Mesendoderm (in vitro differentiated cells): ENCODE measurements at regions not wholly inside any gene's neighbourhood (a gene's known extent, or its start where the extent isn't known, plus 50 kb on each side); places are given as distances from the start of the nearest gene placed in this dataset.

Source experiments
- DNase-seq: peaks from one replicate; pipeline ENCODE4 v3.0.0; 2013
- H2AK5ac ChIP-seq: 2 replicates; pipeline ENCODE4 v1.6.1; 2013; ENCODE audit warnings: low read length, inconsistent platforms
- H2BK120ac ChIP-seq: 2 replicates; pipeline ENCODE4 v1.6.1; 2013; ENCODE audit warnings: low read depth, mild to moderate bottlenecking, low read length, moderate library complexity, mixed read lengths
- H2BK15ac ChIP-seq: replicated peaks from 2 replicates; pipeline ENCODE4 v1.6.1; 2013; ENCODE audit warnings: low read depth, mild to moderate bottlenecking, moderate library complexity
- H2BK5ac ChIP-seq: 2 replicates; pipeline ENCODE4 v1.6.1; 2013; ENCODE audit warnings: low read length, inconsistent platforms
- H3K18ac ChIP-seq: 2 replicates; pipeline ENCODE4 v1.6.1; 2013; ENCODE audit warnings: mild to moderate bottlenecking, low read length, mixed read lengths
- H3K23ac ChIP-seq: one replicate; pipeline ENCODE4 v1.6.1; 2013; ENCODE audit warnings: low read length
- H3K27ac ChIP-seq: 2 replicates; pipeline ENCODE4 v1.5.1; 2013; ENCODE audit warnings: low read depth, mild to moderate bottlenecking, inconsistent platforms, low read length, moderate library complexity
- H3K27me3 ChIP-seq: 2 replicates; pipeline ENCODE4 v1.6.1; 2013; ENCODE audit warnings: low read length, control low read depth, mild to moderate bottlenecking, inconsistent platforms; ENCODE audit not compliant: insufficient read depth, poor library complexity
- H3K36me3 ChIP-seq: 2 replicates; pipeline ENCODE4 v1.6.1; 2013; ENCODE audit warnings: low read length, inconsistent platforms; ENCODE audit not compliant: control insufficient read depth, insufficient read depth
- H3K4ac ChIP-seq: one replicate; pipeline ENCODE4 v1.6.1; 2013; ENCODE audit warnings: low read depth, mild to moderate bottlenecking, low read length, moderate library complexity
- H3K4me1 ChIP-seq: 2 replicates; pipeline ENCODE4 v1.6.1; 2013; ENCODE audit warnings: low read depth, low read length, inconsistent platforms; ENCODE audit not compliant: control insufficient read depth
- H3K4me2 ChIP-seq: 2 replicates; pipeline ENCODE4 v1.6.1; 2013; ENCODE audit warnings: low read length
- H3K4me3 ChIP-seq: 2 replicates; pipeline ENCODE4 v1.5.1; 2013; ENCODE audit warnings: mild to moderate bottlenecking, low read length
- H3K56ac ChIP-seq: one replicate; pipeline ENCODE4 v1.6.1; 2013; ENCODE audit warnings: low read length
- H3K79me1 ChIP-seq: 2 replicates; pipeline ENCODE4 v1.6.1; 2013; ENCODE audit warnings: low read length, inconsistent platforms
- H3K79me2 ChIP-seq: 2 replicates; pipeline ENCODE4 v1.6.1; 2013; ENCODE audit warnings: mild to moderate bottlenecking, low read length; ENCODE audit not compliant: control insufficient read depth, insufficient read depth
- H3K9ac ChIP-seq: 2 replicates; pipeline ENCODE4 v1.6.1; 2013; ENCODE audit warnings: low read length, inconsistent platforms
- H4K5ac ChIP-seq: one replicate; pipeline ENCODE4 v1.6.1; 2013; ENCODE audit warnings: low read length
- H4K8ac ChIP-seq: one replicate; pipeline ENCODE4 v1.6.1; 2013; ENCODE audit warnings: low read depth, mild to moderate bottlenecking, control low read depth, low read length, moderate library complexity
- WGBS: extraction: QIAGEN DNeasy Blood & Tissue Kit; methylation state at CpG from one replicate; pipeline ENCODE4 v1.1.7; 2013; ENCODE audit warnings: low lambda C conversion rate, missing lambda C conversion rate; ENCODE audit not compliant: insufficient coverage; ENCODE audit errors: extremely low coverage; 5-methylcytosine and 5-hydroxymethylcytosine counted together

DNA sequence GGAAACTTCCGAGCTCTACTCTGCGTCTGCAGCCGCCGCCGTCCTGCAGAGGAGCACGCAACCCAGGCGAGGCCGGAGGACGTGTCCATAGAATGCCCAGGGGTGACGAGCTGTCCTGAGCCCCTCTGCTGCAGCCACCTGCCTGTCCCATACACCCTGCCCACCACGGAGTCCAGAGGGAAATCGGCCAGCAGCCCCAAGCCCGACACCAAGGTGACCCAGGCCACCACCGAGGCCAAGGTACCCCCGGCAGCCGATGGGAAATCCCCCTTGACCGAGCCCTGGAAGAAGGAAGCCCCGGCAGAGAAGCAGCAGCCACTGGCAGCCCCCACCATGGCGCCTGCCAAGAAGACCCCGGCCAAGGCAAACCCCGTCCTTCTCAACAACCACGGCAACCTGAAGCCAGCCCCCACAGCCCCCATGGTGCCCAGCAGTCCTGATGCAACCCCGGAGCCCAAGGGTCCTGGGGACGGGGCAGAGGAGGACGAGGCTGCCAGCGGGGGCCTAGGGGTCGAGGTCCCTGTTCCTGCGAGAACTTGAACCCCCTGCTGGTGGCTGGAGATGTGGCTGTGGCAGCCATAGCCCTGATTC lies 128.7 kb upstream of the C14orf180 start:
- no peak overlapping the region for H3K56ac ChIP-seq
- H3K27ac ChIP-seq: no peak overlapping the region
- WGBS: no CpG with 5 or more reads among the region's 28 CpGs
- H2AK5ac ChIP-seq: no peak overlapping the region
- no peaks in the 10 kb centered on the region for H3K79me2 ChIP-seq
- no peak overlapping the region for H4K5ac ChIP-seq
- H3K4ac ChIP-seq: no peak overlapping the region
- H4K8ac ChIP-seq: no peak overlapping the region
- no peaks in the 10 kb centered on the region for H3K27me3 ChIP-seq
- H3K4me1 ChIP-seq: no peaks in the 10 kb centered on the region
- no peak overlapping the region for H3K4me3 ChIP-seq
- no peaks in the 10 kb centered on the region for H3K36me3 ChIP-seq
- H3K18ac ChIP-seq: no peak overlapping the region
- H2BK120ac ChIP-seq: no peak overlapping the region
- H3K4me2 ChIP-seq: no peak overlapping the region
- no peak overlapping the region for H3K9ac ChIP-seq
- DNase-seq: no peak
- no peak overlapping the region for H2BK15ac ChIP-seq
- no peak overlapping the region for H2BK5ac ChIP-seq
- no peak overlapping the region for H3K23ac ChIP-seq
- no peaks in the 10 kb centered on the region for H3K79me1 ChIP-seq

DNA sequence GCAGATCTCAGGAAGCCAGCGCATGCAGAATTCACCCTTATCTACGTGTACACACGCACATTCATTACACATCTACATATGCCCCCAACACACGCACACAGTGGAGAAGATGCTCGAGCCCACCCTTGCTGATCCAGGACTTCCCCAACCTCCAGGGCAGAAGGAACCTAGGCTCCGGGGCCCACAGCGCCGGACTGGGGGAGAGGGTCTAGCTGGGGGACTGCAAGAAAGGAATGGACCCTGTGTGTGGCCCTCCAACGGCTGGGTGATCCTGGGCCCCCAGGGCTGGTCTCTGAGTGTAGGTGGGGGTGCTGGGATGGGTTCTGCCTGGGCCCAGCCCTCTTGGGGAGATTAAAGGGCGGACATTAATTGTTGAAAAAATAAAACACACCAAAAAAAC lies 128.1 kb upstream of the C14orf180 start:
- no peaks in the 10 kb centered on the region for H3K79me1 ChIP-seq
- H3K18ac ChIP-seq: no peak overlapping the region
- no CpG with 5 or more reads among the region's 10 CpGs for WGBS
- H3K4ac ChIP-seq: no peak overlapping the region
- H2BK5ac ChIP-seq: no peak overlapping the region
- no peaks in the 10 kb centered on the region for H3K4me1 ChIP-seq
- no peak overlapping the region for H3K4me2 ChIP-seq
- no peak overlapping the region for H4K5ac ChIP-seq
- H3K79me2 ChIP-seq: no peaks in the 10 kb centered on the region
- H3K56ac ChIP-seq: no peak overlapping the region
- H2AK5ac ChIP-seq: no peak overlapping the region
- H3K23ac ChIP-seq: no peak overlapping the region
- no peak overlapping the region for H4K8ac ChIP-seq
- no peaks in the 10 kb centered on the region for H3K36me3 ChIP-seq
- H2BK120ac ChIP-seq: no peak overlapping the region
- no peaks in the 10 kb centered on the region for H3K27me3 ChIP-seq
- DNase-seq: no peak
- no peak overlapping the region for H3K9ac ChIP-seq
- no peak overlapping the region for H3K27ac ChIP-seq
- H2BK15ac ChIP-seq: no peak overlapping the region
- no peak overlapping the region for H3K4me3 ChIP-seq

DNA sequence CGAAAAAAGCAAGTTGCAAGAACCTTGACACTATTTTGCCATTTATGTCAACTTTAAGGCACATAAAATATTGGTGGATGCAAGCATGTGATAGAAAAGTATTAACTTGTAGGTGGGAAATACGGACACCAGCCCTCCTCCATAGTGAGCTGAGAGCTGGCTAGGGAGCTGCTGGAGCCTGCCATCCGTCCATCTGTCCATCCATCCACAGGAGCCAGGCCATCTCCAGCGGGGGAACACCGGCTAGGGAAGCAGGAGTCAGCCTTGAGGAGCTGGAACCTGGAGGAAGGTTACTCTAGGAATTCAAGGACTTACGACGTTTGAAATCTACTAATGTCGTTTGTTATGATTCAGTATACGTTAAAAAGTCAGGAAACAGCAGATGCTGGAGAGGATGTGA lies 120.7 kb upstream of the C14orf180 start:
- no peak overlapping the region for H2BK120ac ChIP-seq
- no peak overlapping the region for H3K9ac ChIP-seq
- H3K4me1 ChIP-seq: no peaks in the 10 kb centered on the region
- no peak overlapping the region for H4K8ac ChIP-seq
- no peak overlapping the region for H4K5ac ChIP-seq
- no peak overlapping the region for H3K4ac ChIP-seq
- no CpG with 5 or more reads among the region's 9 CpGs for WGBS
- H3K27ac ChIP-seq: no peak overlapping the region
- H3K23ac ChIP-seq: no peak overlapping the region
- no peaks in the 10 kb centered on the region for H3K36me3 ChIP-seq
- H3K4me2 ChIP-seq: no peak overlapping the region
- H3K4me3 ChIP-seq: no peak overlapping the region
- no peaks in the 10 kb centered on the region for H3K79me2 ChIP-seq
- no peaks in the 10 kb centered on the region for H3K79me1 ChIP-seq
- H3K27me3 ChIP-seq: peaks cover 11% of the 10 kb centered on the region
- H2AK5ac ChIP-seq: no peak overlapping the region
- no peak for DNase-seq
- no peak overlapping the region for H2BK15ac ChIP-seq
- H3K18ac ChIP-seq: no peak overlapping the region
- H2BK5ac ChIP-seq: no peak overlapping the region
- no peak overlapping the region for H3K56ac ChIP-seq

DNA sequence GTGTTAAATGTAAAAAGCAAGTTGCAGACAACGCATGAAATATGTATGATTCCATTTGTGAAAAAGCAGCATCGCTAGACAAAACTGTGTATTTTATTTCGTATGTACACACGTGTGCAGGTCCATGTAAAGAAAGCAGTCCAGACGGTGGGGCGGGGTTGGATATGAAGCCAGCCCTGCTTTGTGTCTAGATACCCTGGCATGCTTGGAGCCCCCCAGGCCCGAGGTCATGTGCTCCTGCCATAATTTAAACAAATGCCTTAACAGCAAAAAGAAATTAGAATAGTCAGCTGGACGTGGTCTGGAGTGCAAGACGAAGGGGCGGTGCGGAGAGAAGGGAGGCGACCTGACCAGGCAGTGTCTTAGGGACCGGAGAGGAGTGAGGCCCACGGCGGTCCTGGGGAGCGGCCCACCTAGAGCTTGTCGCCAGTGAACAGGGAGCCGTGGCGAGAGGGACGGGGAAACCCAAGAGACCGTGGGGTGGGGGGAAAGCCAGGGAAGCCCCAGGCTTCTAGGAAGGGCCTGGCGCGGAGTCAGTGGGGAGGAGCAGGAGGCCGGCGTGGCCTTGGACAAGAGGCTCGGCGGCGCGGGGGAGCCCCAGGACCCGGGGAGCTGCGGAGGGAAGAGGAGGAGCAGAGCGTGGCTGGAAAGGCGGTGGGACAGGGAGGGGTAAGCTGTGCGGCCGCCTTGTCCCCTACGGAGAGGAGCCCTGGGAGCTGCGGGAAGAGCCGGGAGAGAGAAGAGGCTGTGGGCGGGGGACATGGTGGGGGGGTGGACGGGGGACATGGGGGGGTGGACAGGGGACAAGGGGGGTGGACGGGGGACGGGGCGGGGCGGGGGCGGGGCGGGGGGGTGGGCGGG lies 118.5 kb upstream of the C14orf180 start:
- peak; percentile 24 for DNase-seq
- peak overlapping the region; percentile 67 for H3K56ac ChIP-seq
- H2AK5ac ChIP-seq: no peak overlapping the region
- H3K79me2 ChIP-seq: no peaks in the 10 kb centered on the region
- H3K79me1 ChIP-seq: no peaks in the 10 kb centered on the region
- peaks cover 11% of the 10 kb centered on the region for H3K27me3 ChIP-seq
- H3K27ac ChIP-seq: no peak overlapping the region
- H3K36me3 ChIP-seq: no peaks in the 10 kb centered on the region
- H3K4me1 ChIP-seq: no peaks in the 10 kb centered on the region
- peak overlapping the region; percentile 48 for H3K9ac ChIP-seq
- no peak overlapping the region for H2BK5ac ChIP-seq
- H3K4me3 ChIP-seq: no peak overlapping the region
- H3K18ac ChIP-seq: no peak overlapping the region
- H4K5ac ChIP-seq: no peak overlapping the region
- peak overlapping the region; percentile 20 for H3K4me2 ChIP-seq
- H2BK120ac ChIP-seq: no peak overlapping the region
- H4K8ac ChIP-seq: no peak overlapping the region
- H3K4ac ChIP-seq: no peak overlapping the region
- H3K23ac ChIP-seq: no peak overlapping the region
- no CpG with 5 or more reads among the region's 47 CpGs for WGBS
- H2BK15ac ChIP-seq: no peak overlapping the region

DNA sequence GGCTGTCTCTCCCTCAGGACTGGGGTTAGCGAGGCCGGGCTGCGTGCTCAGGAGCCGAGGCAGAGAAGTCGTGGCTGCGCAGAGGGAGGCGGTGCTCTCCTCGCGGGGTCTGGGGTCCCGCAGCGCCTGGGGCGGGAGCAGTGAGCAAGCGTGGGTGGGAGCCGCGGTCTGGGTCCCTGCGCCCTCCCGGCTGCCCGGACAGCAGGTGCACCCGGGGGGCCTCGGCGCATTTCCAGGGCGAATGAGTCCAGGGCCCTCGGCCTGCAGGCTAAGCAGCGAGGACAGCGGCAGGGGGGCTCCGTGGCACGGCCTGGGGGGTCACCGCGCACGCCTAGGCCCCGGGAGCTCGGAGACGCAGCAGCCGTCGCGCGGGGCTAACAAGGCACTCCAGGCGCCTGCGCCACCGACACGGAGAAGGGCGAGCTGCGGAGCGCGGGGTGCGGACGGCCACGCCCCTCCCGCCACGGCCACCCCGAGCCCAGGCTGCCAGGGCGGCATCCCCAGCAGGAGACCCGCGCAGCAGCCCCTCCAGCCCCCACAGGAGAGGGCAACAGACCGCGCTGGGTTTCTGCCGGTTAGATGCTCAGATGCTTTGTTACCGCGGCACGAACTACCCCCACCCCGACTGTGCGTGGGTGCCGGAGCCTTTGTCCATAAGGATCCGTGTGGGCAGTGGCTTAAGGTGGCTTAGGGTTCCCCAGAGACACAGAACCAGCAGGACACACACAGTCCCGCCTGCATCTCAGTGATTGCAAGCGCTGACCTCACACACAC lies 117.7 kb upstream of the C14orf180 start:
- Histone ChIP-seq H3K18ac (no peak overlapping the region), H2BK15ac (no peak overlapping the region), H3K79me2 (no peaks in the 10 kb centered on the region), H3K79me1 (no peaks in the 10 kb centered on the region), H2BK120ac (no peak overlapping the region), H3K27me3 (peaks cover 11% of the 10 kb centered on the region), H3K23ac (no peak overlapping the region), H3K4me2 (peak overlapping the region; percentile 26), H2AK5ac (no peak overlapping the region), H3K36me3 (no peaks in the 10 kb centered on the region), H3K4me3 (no peak overlapping the region), H3K56ac (peak overlapping the region; percentile 7), H3K4me1 (no peaks in the 10 kb centered on the region), H3K27ac (no peak overlapping the region), H4K5ac (no peak overlapping the region), H3K4ac (no peak overlapping the region), H4K8ac (no peak overlapping the region), H2BK5ac (no peak overlapping the region), H3K9ac (no peak overlapping the region)
- WGBS: no CpG with 5 or more reads among the region's 66 CpGs
- DNase-seq: no peak
